Lower leg skin (tissue), 3 donors: ENCODE measurements at regions not wholly inside any gene's neighbourhood (a gene's known extent, or its start where the extent isn't known, plus 50 kb on each side); places are given as distances from the start of the nearest gene placed in this dataset.

Source experiments
- POLR2A ChIP-seq, 2 donors: fragments of 450-650 bp; IDR thresholded peaks; one replicate each; pipeline ENCODE4 v1.6.1; 2016 to 2017; ENCODE audit warnings: antibody characterized with exemption in 2 of 2, mild to moderate bottlenecking in 1 of 2, moderate library complexity in 1 of 2
- TF ChIP-seq, protein P1 (sequence below), 3 donors: fragments of 450-650 bp; IDR thresholded peaks; one replicate each; pipeline ENCODE4 v1.5.1; 2016; ENCODE audit warnings: antibody characterized with exemption in 3 of 3, mild to moderate bottlenecking in 3 of 3, moderate library complexity in 2 of 3

DNA sequence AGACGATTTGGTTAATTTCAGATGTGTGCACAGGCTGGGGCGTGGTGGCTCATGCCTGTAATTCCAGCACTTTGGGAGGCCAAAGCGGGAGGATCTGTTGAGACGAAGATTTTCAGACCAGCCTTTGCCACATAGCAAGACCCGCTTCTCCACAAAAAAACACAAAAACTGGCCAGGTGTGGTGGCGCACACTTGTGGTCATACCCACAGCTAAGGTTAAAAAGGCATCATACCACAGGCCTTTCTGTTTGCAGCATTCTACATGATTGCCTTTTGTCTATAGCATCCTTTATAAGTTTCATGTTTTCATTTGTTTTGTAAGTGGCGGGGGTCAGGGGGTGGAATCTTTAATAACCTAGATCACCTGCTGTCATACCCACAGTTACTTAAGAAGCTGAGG, 239.9 kb upstream of the NOX3 start:
- TF ChIP-seq, protein P1, sequence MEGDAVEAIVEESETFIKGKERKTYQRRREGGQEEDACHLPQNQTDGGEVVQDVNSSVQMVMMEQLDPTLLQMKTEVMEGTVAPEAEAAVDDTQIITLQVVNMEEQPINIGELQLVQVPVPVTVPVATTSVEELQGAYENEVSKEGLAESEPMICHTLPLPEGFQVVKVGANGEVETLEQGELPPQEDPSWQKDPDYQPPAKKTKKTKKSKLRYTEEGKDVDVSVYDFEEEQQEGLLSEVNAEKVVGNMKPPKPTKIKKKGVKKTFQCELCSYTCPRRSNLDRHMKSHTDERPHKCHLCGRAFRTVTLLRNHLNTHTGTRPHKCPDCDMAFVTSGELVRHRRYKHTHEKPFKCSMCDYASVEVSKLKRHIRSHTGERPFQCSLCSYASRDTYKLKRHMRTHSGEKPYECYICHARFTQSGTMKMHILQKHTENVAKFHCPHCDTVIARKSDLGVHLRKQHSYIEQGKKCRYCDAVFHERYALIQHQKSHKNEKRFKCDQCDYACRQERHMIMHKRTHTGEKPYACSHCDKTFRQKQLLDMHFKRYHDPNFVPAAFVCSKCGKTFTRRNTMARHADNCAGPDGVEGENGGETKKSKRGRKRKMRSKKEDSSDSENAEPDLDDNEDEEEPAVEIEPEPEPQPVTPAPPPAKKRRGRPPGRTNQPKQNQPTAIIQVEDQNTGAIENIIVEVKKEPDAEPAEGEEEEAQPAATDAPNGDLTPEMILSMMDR (IDR thresholded peaks at IDR 0.05) = no peak
- TF ChIP-seq POLR2A (IDR thresholded peaks at IDR 0.05) = no peak
